A673 (cell line): ENCODE measurements at regions not wholly inside any gene's neighbourhood (a gene's known extent, or its start where the extent isn't known, plus 50 kb on each side); places are given as distances from the start of the nearest gene placed in this dataset.

Experiments used
- BruUV-seq: library from RNA; stranded (reverse); fragments of 400-500 nt; replicated peaks from 2 replicates; lab custom pipeline; 2021; lab: Mats Ljungman, UMichigan
- CTCF ChIA-PET: fragments of 300-600 bp; sonication (Branson Sonifier 250); formaldehyde crosslinking; loops from one replicate; lab custom pipeline; 2022; ENCODE audit warnings: antibody characterized with exemption; lab: Charles Lee
- POLR2A ChIA-PET: fragments of 300-600 bp; sonication (Branson Sonifier 250); formaldehyde crosslinking; loops from one replicate; lab custom pipeline; 2022; ENCODE audit warnings: antibody characterized with exemption; ENCODE audit not compliant: low non-redundant PET; lab: Charles Lee
- DNase-seq: peaks from one replicate; pipeline ENCODE4 v3.0.0-alpha.2; 2015; ENCODE audit warnings: low spot score
- H3K27ac ChIP-seq: fragments of 200-600 bp; sonication (generic); 2 replicates; pipeline ENCODE4 v1.5.1; 2016; ENCODE audit warnings: mixed run types, low read depth, mild to moderate bottlenecking, mixed read lengths, antibody characterized with exemption, low read length; ENCODE audit not compliant: poor library complexity, severe bottlenecking
- H3K27me3 ChIP-seq: fragments of 200-600 bp; sonication (generic); replicated peaks from 2 replicates; pipeline ENCODE4 v1.6.1; 2017; ENCODE audit warnings: mixed run types, low read depth, mild to moderate bottlenecking, mixed read lengths, antibody characterized with exemption, low read length; ENCODE audit not compliant: insufficient read depth, poor library complexity
- H3K36me3 ChIP-seq: fragments of 200-600 bp; sonication (generic); 2 replicates; pipeline ENCODE4 v1.6.1; 2016; ENCODE audit warnings: mixed run types, mild to moderate bottlenecking, mixed read lengths, antibody characterized with exemption, low read length; ENCODE audit not compliant: insufficient read depth, poor library complexity, severe bottlenecking
- H3K4me1 ChIP-seq: fragments of 200-600 bp; sonication (generic); 2 replicates; pipeline ENCODE4 v1.6.1; 2017; ENCODE audit warnings: mixed run types, mild to moderate bottlenecking, mixed read lengths, antibody characterized with exemption, low read length; ENCODE audit not compliant: insufficient read depth, poor library complexity, severe bottlenecking
- H3K4me3 ChIP-seq: fragments of 200-600 bp; sonication (generic); 2 replicates; pipeline ENCODE4 v1.5.1; 2016; ENCODE audit warnings: low read depth, mixed run types, mild to moderate bottlenecking, mixed read lengths, low read length; ENCODE audit not compliant: poor library complexity, severe bottlenecking
- H3K9me3 ChIP-seq: fragments of 200-600 bp; sonication (generic); 2 replicates; pipeline ENCODE4 v1.6.1; 2016; ENCODE audit warnings: mixed run types, low read depth, mild to moderate bottlenecking, mixed read lengths, antibody characterized with exemption, low read length; ENCODE audit not compliant: poor library complexity, severe bottlenecking
- CTCF ChIP-seq: fragments of 300-800, 200-600 bp; sonication (generic); conservative IDR thresholded peaks from 2 replicates; pipeline ENCODE4 v1.5.1; 2017; ENCODE audit warnings: low read depth, mild to moderate bottlenecking, antibody characterized with exemption, low read length, moderate library complexity, mixed read lengths
- EZH2 ChIP-seq: fragments of 200-600 bp; sonication (generic); IDR thresholded peaks from 2 replicates; pipeline ENCODE4 v1.6.1; 2017; ENCODE audit warnings: borderline replicate concordance, low read depth, mild to moderate bottlenecking, mixed read lengths, antibody characterized with exemption, low read length; ENCODE audit not compliant: poor library complexity, severe bottlenecking
- intact Hi-C: fragments of 100-400 bp; cut with micrococcal nuclease; formaldehyde crosslinking; loops from one replicate; pipeline ENCODE4 v1.10.0; 2022; ENCODE audit not compliant: unreplicated experiment

GRCh38 chr14:88940671-88941070, 116.2 kb downstream of the TTC8 start:
- Histone ChIP-seq H3K27me3 (no peaks in the 10 kb centered on the region), H3K4me1 (no peaks in the 10 kb centered on the region), H3K4me3 (no peak overlapping the region), H3K27ac (no peak overlapping the region), H3K9me3 (no peaks in the 10 kb centered on the region), H3K36me3 (no peaks in the 10 kb centered on the region)
- no peak for DNase-seq
- ChIA-PET CTCF (no interaction called here), POLR2A (no interaction called here)
- intact Hi-C loops = no loop called here
- no peak for TF ChIP-seq CTCF
- TF ChIP-seq EZH2 = no peak
- BruUV-seq = no TSS peak

GRCh38 chr14:88941414-88941813, 117.0 kb downstream of the TTC8 start:
- POLR2A ChIA-PET = no interaction called here
- CTCF ChIA-PET = no interaction called here
- no peak for DNase-seq
- intact Hi-C loops = no loop called here
- no peaks in the 10 kb centered on the region for H3K4me1 ChIP-seq
- H3K4me3 ChIP-seq = no peak overlapping the region
- H3K9me3 ChIP-seq = no peaks in the 10 kb centered on the region
- H3K27ac ChIP-seq = no peak overlapping the region
- no peaks in the 10 kb centered on the region for H3K36me3 ChIP-seq
- H3K27me3 ChIP-seq = no peaks in the 10 kb centered on the region
- no TSS peak for BruUV-seq
- TF ChIP-seq CTCF = no peak
- TF ChIP-seq EZH2 = no peak

- Histone ChIP-seq H3K9me3 (no peaks in the 10 kb centered on the region), H3K27me3 (peaks cover 3% of the 10 kb centered on the region), H3K27ac (no peak overlapping the region), H3K4me3 (no peak overlapping the region), H3K36me3 (no peaks in the 10 kb centered on the region), H3K4me1 (no peaks in the 10 kb centered on the region)
- intact Hi-C loops = no loop called here
- ChIA-PET POLR2A (no interaction called here), CTCF (no interaction called here)
- no TSS peak for BruUV-seq
- no peak for DNase-seq
- no peak for TF ChIP-seq CTCF
- no peak for TF ChIP-seq EZH2
Observed at GRCh38 chr14:88947646-88948598, 123.5 kb downstream of the TTC8 start.
